ENCODE measurements at regions not wholly inside any gene's neighbourhood (a gene's known extent, or its start where the extent isn't known, plus 50 kb on each side); places are given as distances from the start of the nearest gene placed in this dataset.

- Histone ChIP-seq H3K27ac (no peak overlapping the region), H3K4me3 (ENCODE audit: low read depth, low read length) (no peak overlapping the region), H3K36me3 (no peaks in the 10 kb centered on the region), H3K9me3 (ENCODE audit: severe bottlenecking) (no peaks in the 10 kb centered on the region), H3K27me3 (ENCODE audit: insufficient read depth, low read depth, severe bottlenecking) (no peaks in the 10 kb centered on the region)
- no peak for TF ChIP-seq CTCF (IDR thresholded peaks at IDR 0.05; ENCODE audit: low read depth, low read length)
- DNase-seq = no peak
Measured at GRCh38 chr4:128608006-128608405, 201.5 kb upstream of the JADE1 start.

GRCh38 chr4:128606173-128606572 lies 203.3 kb upstream of the JADE1 start:
- Histone ChIP-seq H3K9me3 (ENCODE audit: severe bottlenecking) (no peaks in the 10 kb centered on the region), H3K4me3 (ENCODE audit: low read depth, low read length) (no peak overlapping the region), H3K36me3 (no peaks in the 10 kb centered on the region), H3K27me3 (ENCODE audit: insufficient read depth, low read depth, severe bottlenecking) (no peaks in the 10 kb centered on the region), H3K27ac (no peak overlapping the region)
- TF ChIP-seq CTCF (IDR thresholded peaks at IDR 0.05; ENCODE audit: low read depth, low read length) = no peak
- no peak for DNase-seq

GRCh38 chr4:128604840-128605239 lies 204.7 kb upstream of the JADE1 start:
- no peak for DNase-seq
- Histone ChIP-seq H3K27ac (no peak overlapping the region), H3K36me3 (no peaks in the 10 kb centered on the region), H3K27me3 (ENCODE audit: insufficient read depth, low read depth, severe bottlenecking) (no peaks in the 10 kb centered on the region), H3K9me3 (ENCODE audit: severe bottlenecking) (no peaks in the 10 kb centered on the region), H3K4me3 (ENCODE audit: low read depth, low read length) (no peak overlapping the region)
- TF ChIP-seq CTCF (IDR thresholded peaks at IDR 0.05; ENCODE audit: low read depth, low read length) = no peak

GRCh38 chr4:128604204-128604603 lies 205.3 kb upstream of the JADE1 start:
- Histone ChIP-seq H3K36me3 (no peaks in the 10 kb centered on the region), H3K27me3 (ENCODE audit: insufficient read depth, low read depth, severe bottlenecking) (no peaks in the 10 kb centered on the region), H3K4me3 (ENCODE audit: low read depth, low read length) (no peak overlapping the region), H3K9me3 (ENCODE audit: severe bottlenecking) (no peaks in the 10 kb centered on the region), H3K27ac (no peak overlapping the region)
- DNase-seq = no peak
- TF ChIP-seq CTCF (IDR thresholded peaks at IDR 0.05; ENCODE audit: low read depth, low read length) = no peak

- TF ChIP-seq CTCF (IDR thresholded peaks at IDR 0.05; ENCODE audit: low read depth, low read length) = no peak
- no peaks in the 10 kb centered on the region for H3K9me3 ChIP-seq (ENCODE audit: severe bottlenecking)
- no peak for DNase-seq
- H3K27ac ChIP-seq = no peak overlapping the region
- no peaks in the 10 kb centered on the region for H3K36me3 ChIP-seq
- no peak overlapping the region for H3K4me3 ChIP-seq (ENCODE audit: low read depth, low read length)
- no peaks in the 10 kb centered on the region for H3K27me3 ChIP-seq (ENCODE audit: insufficient read depth, low read depth, severe bottlenecking)
Measured at GRCh38 chr4:128603081-128603480, 206.4 kb upstream of the JADE1 start.

- H3K4me3 ChIP-seq (ENCODE audit: low read depth, low read length) = no peak overlapping the region
- H3K9me3 ChIP-seq (ENCODE audit: severe bottlenecking) = no peaks in the 10 kb centered on the region
- no peaks in the 10 kb centered on the region for H3K36me3 ChIP-seq
- no peak for TF ChIP-seq CTCF (IDR thresholded peaks at IDR 0.05; ENCODE audit: low read depth, low read length)
- no peaks in the 10 kb centered on the region for H3K27me3 ChIP-seq (ENCODE audit: insufficient read depth, low read depth, severe bottlenecking)
- no peak for DNase-seq
- no peak overlapping the region for H3K27ac ChIP-seq
Measured at GRCh38 chr4:128601991-128602695, 207.4 kb upstream of the JADE1 start.
